Endothelial cell of umbilical vein (primary cell): ENCODE measurements at regions not wholly inside any gene's neighbourhood (a gene's known extent, or its start where the extent isn't known, plus 50 kb on each side); places are given as distances from the start of the nearest gene placed in this dataset.

ENCODE experiments used
- BruUV-seq: library from RNA; stranded (reverse); fragments of 400-500 nt; replicated peaks from 2 replicates; lab custom pipeline; 2021; lab: Mats Ljungman, UMichigan
- CTCF ChIA-PET: fragments of 300-600, 350-600 bp; sonication (Branson Sonifier 250); formaldehyde crosslinking; loops from one replicate; lab custom pipeline; 2021; ENCODE audit warnings: antibody characterized with exemption, inconsistent platforms; lab: Charles Lee
- POLR2A ChIA-PET: fragments of 300-600, 350-600 bp; sonication (Branson Sonifier 250); formaldehyde crosslinking; loops from one replicate; lab custom pipeline; 2021; ENCODE audit warnings: antibody characterized with exemption, inconsistent platforms; lab: Charles Lee
- DNase-seq: peaks from one replicate; pipeline ENCODE4 v3.0.0-alpha.2; 2011; ENCODE audit warnings: low read depth, low spot score
- FAIRE-seq: peaks from 2 replicates; lab custom pipeline; 2011; peaks lifted over from hg19 to GRCh38; lab: Jason Lieb, UNC
- H2AFZ ChIP-seq: 2 replicates; pipeline ENCODE4 v1.6.0; 2012; ENCODE audit warnings: low read depth, low read length, control low read depth, inconsistent platforms
- H3K27ac ChIP-seq: 2 replicates; pipeline ENCODE4 v1.5.1; 2011; ENCODE audit warnings: low read depth, mild to moderate bottlenecking, control low read depth, low read length, moderate library complexity; ENCODE audit not compliant: insufficient read depth
- H3K27me3 ChIP-seq, 2 experiments: 2 replicates each; pipeline versions ENCODE4 v1.6.0 to v1.6.1; 2011; ENCODE audit warnings: low read length in 2 of 2, mixed read lengths in 1 of 2; ENCODE audit not compliant: control insufficient read depth in 2 of 2, insufficient read depth in 2 of 2
- H3K36me3 ChIP-seq, 2 experiments: 2 replicates in 1 of 2; 3 replicates in 1 of 2; pipeline ENCODE4 v1.5.1; 2011; ENCODE audit warnings: low read length in 2 of 2, mild to moderate bottlenecking in 1 of 2, moderate library complexity in 1 of 2; ENCODE audit not compliant: control insufficient read depth in 2 of 2, insufficient read depth in 2 of 2; ENCODE audit errors: extremely low read depth in 1 of 2
- H3K4me1 ChIP-seq: 3 replicates; pipeline ENCODE4 v1.5.1; 2011; ENCODE audit warnings: mild to moderate bottlenecking, low read length; ENCODE audit not compliant: control insufficient read depth, insufficient read depth; ENCODE audit errors: extremely low read depth
- H3K4me2 ChIP-seq: 2 replicates; pipeline ENCODE4 v1.6.1; 2011; ENCODE audit warnings: low read length, control low read depth, mixed read lengths; ENCODE audit not compliant: insufficient read depth
- H3K4me3 ChIP-seq, 3 experiments: fragments of 200-600 bp in 1 of 3; sonication (generic), shearing (Covaris generic) in 1 of 3; replicated peaks in 1 of 3; 2 replicates each; pipeline ENCODE4 v1.5.1; 2011 to 2016; ENCODE audit warnings: control low read depth in 3 of 3, low read length in 3 of 3, mild to moderate bottlenecking in 2 of 3, inconsistent platforms in 1 of 3, low read depth in 1 of 3, moderate library complexity in 1 of 3; ENCODE audit not compliant: insufficient read depth in 1 of 3
- H3K79me2 ChIP-seq: 2 replicates; pipeline ENCODE4 v1.6.0; 2012; ENCODE audit warnings: low read length, inconsistent platforms; ENCODE audit not compliant: control insufficient read depth, insufficient read depth
- H3K9ac ChIP-seq: replicated peaks from 2 replicates; pipeline ENCODE3; 2011; ENCODE audit warnings: low read length, control low read depth; ENCODE audit not compliant: insufficient read depth; ENCODE audit errors: extremely low read depth
- H3K9me1 ChIP-seq: replicated peaks from 3 replicates; pipeline ENCODE4 v1.6.0; 2011; ENCODE audit warnings: mild to moderate bottlenecking, low read length; ENCODE audit not compliant: control insufficient read depth, insufficient read depth; ENCODE audit errors: extremely low read depth
- H3K9me3 ChIP-seq: replicated peaks from 2 replicates; pipeline ENCODE4 v1.5.1; 2012; ENCODE audit warnings: low read length, inconsistent platforms; ENCODE audit not compliant: control insufficient read depth, insufficient read depth
- H4K20me1 ChIP-seq: replicated peaks from 2 replicates; pipeline ENCODE3; 2011; ENCODE audit warnings: mild to moderate bottlenecking, low read length; ENCODE audit not compliant: control insufficient read depth, insufficient read depth; ENCODE audit errors: extremely low read depth
- CTCF ChIP-seq, 2 donors: IDR thresholded peaks; 1 replicate in 1 of 2; 2 replicates in 1 of 2; pipeline ENCODE4 v1.5.1; 2011; ENCODE audit warnings: low read length in 2 of 2, mild to moderate bottlenecking in 2 of 2, moderate library complexity in 2 of 2, control low read depth in 1 of 2, inconsistent platforms in 1 of 2, low read depth in 1 of 2; ENCODE audit not compliant: insufficient read depth in 1 of 2; ENCODE audit errors: extremely low read depth in 1 of 2
- EZH2 ChIP-seq: IDR thresholded peaks from 2 replicates; pipeline ENCODE4 v1.6.1; 2012; ENCODE audit warnings: borderline replicate concordance, low read depth, mild to moderate bottlenecking, moderate library complexity, low read length, inconsistent platforms; ENCODE audit not compliant: severe bottlenecking
- FOS ChIP-seq: IDR thresholded peaks from 2 replicates; pipeline ENCODE4 v1.6.1; 2011; ENCODE audit warnings: mild to moderate bottlenecking, low read length, moderate library complexity, borderline replicate concordance; ENCODE audit not compliant: insufficient read depth
- GATA2 ChIP-seq: IDR thresholded peaks from 2 replicates; pipeline ENCODE4 v1.7.0; 2011; ENCODE audit warnings: low read depth, mild to moderate bottlenecking, moderate library complexity, mixed read lengths, low read length; ENCODE audit not compliant: insufficient read length, insufficient read depth
- JUN ChIP-seq: IDR thresholded peaks from 2 replicates; pipeline ENCODE4 v1.6.1; 2011; ENCODE audit warnings: borderline replicate concordance, low read depth; ENCODE audit not compliant: insufficient read length, insufficient read depth
- MAX ChIP-seq: IDR thresholded peaks from 2 replicates; pipeline ENCODE4 v1.6.1; 2011; ENCODE audit not compliant: insufficient read depth, insufficient read length
- MYC ChIP-seq: IDR thresholded peaks from one replicate; pipeline ENCODE4 v1.6.1; 2011; ENCODE audit warnings: mild to moderate bottlenecking, low read depth, low read length
- POLR2A ChIP-seq: IDR thresholded peaks from 2 replicates; pipeline ENCODE4 v1.6.1; 2012; ENCODE audit warnings: low read depth, mild to moderate bottlenecking, control low read depth, low read length
- POLR2AphosphoS5 ChIP-seq: IDR thresholded peaks from 2 replicates; pipeline ENCODE4 v1.6.1; 2012; ENCODE audit warnings: low read depth, mild to moderate bottlenecking, control low read depth, low read length, moderate library complexity; ENCODE audit not compliant: insufficient read depth
- dilution Hi-C: fragments of 300-500 bp; cut with MboI; formaldehyde crosslinking; loops from one replicate; pipeline ENCODE4 v1.15.0; 2019; ENCODE audit warnings: low sequenced_read_pairs; ENCODE audit not compliant: extremely low pct_ligation_motif_present
- intact Hi-C: fragments of 100-400 bp; cut with micrococcal nuclease; formaldehyde crosslinking; loops from one replicate; pipeline ENCODE4 v1.10.0; 2022

- FAIRE-seq, result no peak
- dilution Hi-C loops, result no loop called here
- CTCF ChIA-PET, result no interaction called here
These were observed 776.1 kb downstream of the BRD1 start for GRCh38 chr22:49051491-49052022.

More at GRCh38 chr22:49051491-49052022, 776.1 kb downstream of the BRD1 start:
- Histone ChIP-seq H3K36me3 (no peaks in the 10 kb centered on the region), H3K9ac (no peak overlapping the region), H3K4me1 (no peaks in the 10 kb centered on the region), H4K20me1 (no peaks in the 10 kb centered on the region), H2AFZ (no peak overlapping the region), H3K4me3 (no peak overlapping the region), H3K27me3 (no peaks in the 10 kb centered on the region), H3K9me1 (no peaks in the 10 kb centered on the region), H3K9me3 (no peaks in the 10 kb centered on the region), H3K79me2 (no peaks in the 10 kb centered on the region), H3K27ac (no peak overlapping the region), H3K4me2 (no peak overlapping the region)
- DNase-seq, result no peak
- no TSS peak for BruUV-seq
- POLR2A ChIA-PET, result no interaction called here
- TF ChIP-seq POLR2A (no peak), MAX (no peak), JUN (no peak), EZH2 (no peak), POLR2AphosphoS5 (no peak), FOS (no peak), MYC (no peak), CTCF (IDR thresholded peaks at IDR 0.05; ENCODE audit: extremely low read depth in 1 of 2, insufficient read depth in 1 of 2, low read depth in 1 of 2, low read length in 2 of 2) (no peak), GATA2 (no peak)
- intact Hi-C loops, result no loop called here
